Fibroblast of skin of left quadriceps (primary cell): ENCODE measurements at regions not wholly inside any gene's neighbourhood (a gene's known extent, or its start where the extent isn't known, plus 50 kb on each side); places are given as distances from the start of the nearest gene placed in this dataset.
"Not testable (repeated sequence)": the region's sequence is repeated elsewhere in the genome, so short reads cannot be mapped to it uniquely, and the experiment has no call there.

Experiments
- DNase-seq, 2 experiments: peaks; one replicate each; pipeline ENCODE4 v3.0.0-alpha.2; 2013; ENCODE audit warnings: low read depth in 2 of 2

DNA sequence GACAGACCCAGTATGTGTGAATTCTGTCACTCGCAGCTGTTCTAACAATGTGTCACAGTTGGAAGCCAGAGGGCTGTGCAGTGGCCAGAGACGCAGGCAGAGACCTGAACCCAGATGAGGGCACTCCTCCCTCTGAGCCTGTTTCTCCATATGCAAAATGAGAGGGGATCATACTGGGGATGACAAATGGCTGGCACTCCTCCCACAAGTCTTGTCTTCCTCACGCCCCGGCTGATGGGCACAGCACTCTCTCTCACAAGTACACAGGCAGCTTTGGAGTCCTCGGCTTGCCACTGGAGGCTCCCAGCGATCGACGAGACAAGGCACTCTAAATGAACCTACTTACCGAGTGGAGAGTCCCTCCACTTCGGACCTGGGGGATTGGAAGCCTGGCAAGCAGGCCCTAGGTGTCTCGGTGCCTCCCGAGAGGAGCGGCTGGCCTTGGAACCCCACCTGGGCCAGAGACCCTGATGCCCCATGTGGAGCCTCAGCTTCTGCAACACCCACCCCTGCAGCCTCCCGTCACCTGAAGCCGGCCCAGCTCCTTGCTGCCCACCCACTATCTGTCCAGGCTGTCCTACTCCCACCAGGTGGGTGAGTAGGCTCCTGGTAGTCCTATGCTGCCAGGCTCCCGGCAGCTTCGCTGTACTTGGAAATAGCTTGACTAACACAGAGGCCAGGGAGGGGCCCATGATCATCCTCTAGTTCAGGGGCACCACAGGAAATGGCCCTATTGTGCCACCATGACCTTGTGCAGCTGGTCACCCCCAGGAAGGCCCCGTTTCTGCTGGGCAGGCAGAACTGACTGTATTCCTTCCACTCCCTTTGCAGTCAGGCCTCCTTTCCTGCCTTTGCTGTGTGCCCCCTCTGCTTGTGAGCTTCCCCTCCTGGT, 65.0 kb upstream of the IQSEC1 start:
- DNase-seq: no peak

DNA sequence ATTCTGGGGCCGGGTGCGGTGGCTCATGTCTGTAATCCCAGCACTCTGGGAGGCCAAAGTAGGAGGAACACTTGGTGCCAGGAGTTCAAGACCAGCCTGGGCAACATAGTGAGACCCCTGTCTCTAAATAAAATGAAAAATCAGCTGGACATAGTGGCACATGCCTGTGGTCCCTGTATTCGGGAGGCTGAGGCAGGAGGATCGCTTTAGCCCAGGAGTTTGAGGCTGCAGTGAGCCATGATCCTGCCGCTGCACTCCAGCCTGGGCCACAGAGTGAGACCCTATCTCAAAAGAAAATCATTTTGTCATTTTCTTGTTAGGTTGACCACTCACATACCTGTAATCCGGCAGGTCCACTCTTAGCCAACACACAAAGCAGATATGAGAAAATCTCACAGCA, 63.6 kb upstream of the IQSEC1 start:
- DNase-seq: not testable (repeated sequence)

DNA sequence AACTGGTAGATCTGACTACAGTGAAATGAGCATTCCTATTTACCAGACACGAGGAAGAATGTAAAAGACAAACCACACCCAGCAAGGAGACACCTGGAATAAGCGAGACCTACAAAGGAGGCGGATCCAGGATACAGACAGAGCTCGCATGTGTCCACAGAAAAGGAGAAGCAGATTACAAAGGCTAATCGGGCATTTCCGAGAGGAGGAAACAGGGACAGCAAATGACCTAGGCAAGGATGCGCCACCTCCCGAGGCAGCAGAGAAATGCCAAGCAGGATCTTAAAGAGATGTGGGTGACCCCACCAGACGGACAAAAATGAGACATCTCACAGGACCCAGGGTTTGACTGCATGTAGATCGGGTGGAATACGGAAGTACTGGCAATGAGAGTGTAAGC, 63.2 kb upstream of the IQSEC1 start:
- DNase-seq: no peak

DNA sequence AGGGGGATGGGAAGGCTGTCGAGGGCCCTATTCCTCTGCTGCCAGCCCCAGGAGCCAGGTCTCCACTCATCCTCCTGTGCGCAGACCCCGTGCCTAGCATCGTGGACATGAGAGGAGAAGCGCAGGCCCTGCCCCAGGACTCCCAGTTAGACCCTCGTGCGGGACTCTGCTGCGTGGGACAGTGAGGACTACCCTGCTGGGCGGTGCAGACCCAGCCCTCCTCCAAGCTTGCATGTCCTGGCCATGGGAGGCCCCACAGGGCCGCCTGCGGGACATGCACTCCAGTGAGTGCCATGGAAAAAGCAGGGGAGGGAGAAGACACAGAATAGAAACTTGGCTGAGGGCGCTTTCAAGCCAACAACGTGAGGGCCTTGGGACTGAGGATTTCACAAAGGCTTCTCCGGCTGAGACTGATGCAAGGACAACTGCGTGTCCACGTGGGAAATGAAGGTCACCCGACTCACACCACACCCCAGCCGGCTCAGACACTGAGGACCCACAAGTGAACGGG, 62.6 kb upstream of the IQSEC1 start:
- no peak for DNase-seq

DNA sequence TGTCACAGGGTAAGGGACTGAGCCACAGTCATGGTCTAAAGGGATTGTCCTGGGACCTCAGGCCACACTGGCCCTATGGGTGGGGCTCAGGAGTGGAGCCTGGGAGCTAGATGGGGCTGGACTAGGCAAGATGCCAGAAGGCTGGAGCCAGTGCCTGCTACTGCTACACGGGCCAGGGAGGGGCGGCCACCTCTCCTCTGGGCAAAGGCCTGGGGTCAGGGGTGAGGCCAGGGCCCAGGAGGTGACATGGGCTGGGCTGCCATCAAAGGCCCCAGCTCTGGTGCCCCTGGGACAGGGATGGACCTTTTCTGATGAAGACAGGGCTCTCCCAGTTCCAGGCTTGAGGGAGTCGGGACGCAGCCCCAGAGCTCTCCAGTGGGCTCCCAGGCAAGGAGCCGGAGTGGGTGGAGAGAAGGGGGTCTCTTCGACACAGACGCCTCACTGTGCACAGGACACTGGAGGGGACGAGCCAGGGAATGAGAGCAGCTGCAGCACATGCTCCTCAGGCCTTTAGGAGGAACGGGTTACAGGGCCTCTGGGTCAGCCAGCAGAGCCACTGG, 62.1 kb upstream of the IQSEC1 start:
- DNase-seq: no peak

DNA sequence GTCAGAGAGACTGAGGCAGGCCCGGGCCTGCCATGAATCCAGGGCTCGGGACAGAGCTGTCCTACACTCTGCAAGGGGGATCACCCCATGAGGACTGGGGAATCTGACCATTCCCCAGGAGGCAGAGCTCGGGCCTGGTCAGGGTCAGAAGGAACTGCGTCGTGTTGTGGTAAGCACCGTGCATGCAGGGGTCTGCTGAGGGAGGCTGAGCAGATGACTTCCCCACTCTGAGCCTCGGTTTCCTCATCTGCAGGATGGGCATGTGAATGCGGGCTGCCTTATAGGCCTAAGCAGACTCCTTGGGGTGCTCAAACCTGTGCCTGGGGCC, 61.6 kb upstream of the IQSEC1 start:
- no peak for DNase-seq

DNA sequence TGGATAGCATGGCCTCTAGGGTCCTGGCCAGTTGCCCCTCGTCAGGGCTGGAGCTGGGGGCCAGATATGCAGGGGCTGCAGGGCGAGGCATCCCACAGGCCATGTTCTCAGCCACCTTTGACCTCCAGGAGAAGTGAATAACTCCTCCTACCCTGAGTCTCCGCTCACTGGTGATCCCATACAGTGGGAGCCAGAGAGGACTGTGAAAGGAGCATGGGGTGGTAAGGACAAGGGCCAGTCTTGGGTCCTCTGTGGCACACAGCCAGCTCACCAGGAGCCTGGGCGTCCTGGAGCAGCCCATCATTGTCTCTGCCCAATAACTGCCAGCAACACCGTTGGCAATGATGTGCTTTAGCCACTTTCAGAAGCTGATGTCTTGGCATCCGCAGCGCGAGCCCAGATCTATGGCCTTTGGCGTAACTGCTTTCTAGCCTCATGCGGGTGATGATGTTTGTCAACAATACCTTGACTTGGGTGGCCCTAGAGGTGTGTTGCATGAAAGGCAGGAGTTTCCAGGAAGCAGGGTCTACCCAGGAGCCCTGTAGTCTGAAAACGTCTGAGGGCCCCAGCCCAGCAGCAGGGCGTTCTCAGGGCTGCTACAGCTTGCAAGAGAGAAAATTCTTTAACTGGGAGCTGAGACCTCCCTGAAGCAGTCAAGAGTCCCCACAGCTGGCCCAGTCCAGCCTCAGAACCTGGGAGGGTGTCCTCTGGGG, 61.1 kb upstream of the IQSEC1 start:
- DNase-seq: no peak

DNA sequence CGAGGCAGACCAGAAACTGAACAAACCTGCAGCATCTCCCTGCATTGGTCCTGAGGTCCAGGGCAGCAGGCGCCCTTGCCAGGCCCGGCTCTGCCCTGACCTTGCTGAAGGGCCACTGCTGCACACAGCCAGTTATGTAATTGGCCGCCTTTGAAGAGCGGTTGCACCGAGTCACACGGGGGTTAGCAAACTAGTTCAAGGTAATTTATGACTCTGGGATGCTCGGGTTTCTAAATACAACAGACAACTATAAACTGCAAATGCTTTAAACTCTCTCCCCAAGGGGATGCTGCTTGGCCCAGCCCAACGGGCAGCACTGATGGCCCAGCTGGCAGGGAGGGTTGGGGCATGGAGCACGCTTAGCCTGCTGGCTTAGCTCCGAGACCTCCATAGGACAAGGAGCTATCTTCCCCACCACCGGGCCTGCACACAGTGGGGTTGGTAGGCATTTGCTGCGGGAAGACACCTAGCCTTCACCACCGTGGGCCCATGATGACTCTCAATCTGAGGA, 60.3 kb upstream of the IQSEC1 start:
- no peak for DNase-seq

DNA sequence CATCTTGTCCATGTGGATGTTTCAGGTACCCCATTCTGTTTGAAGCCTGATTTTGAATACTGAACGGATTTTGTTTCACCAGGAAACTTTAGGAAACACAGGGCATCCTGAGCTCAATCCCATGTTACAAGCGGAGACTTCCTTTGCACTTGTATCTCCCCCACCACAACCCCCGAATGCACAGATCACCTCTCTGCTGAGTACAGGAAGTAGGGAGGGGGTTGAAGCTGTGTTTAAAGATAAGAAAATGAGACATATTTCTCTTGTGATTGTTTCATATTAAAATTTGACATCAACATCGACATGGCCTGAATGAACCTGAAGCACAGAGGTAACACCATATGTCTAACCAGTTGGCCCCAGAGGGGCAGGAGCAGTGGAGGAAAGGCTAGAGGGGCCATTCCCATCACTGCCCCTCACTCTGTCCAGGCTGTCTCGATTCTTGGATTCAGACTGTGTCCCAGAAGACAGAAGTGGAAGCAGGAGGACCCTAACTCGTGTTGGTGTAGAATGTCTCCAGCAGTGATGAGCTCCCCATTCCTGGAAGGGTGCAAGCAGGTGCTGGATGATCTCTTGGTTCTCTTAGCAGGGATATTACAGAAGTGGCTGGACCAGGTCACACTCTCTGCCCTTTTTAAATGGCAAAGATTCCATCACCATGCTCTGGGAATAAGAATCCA, 59.6 kb upstream of the IQSEC1 start:
- no peak for DNase-seq

DNA sequence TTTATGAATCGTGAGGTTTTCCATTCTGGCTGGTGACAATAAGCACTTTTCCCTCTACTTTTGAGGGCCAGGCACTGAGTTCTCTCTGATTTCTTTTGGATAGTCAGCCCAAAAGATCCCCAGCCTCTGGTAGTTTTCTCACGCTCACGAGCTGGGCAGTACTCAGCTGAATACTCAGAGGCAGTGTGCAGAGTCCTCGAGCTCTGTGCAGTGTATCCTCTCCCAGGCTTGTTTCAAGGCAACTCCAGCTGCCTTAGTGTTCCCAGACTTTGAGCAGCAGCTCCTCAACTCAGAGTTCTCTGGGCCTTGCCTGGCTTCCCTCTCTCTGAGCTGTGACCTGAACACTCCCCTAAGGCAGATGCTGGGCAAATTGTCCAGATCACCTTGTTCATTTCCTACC, 59.1 kb upstream of the IQSEC1 start:
- no peak for DNase-seq

DNA sequence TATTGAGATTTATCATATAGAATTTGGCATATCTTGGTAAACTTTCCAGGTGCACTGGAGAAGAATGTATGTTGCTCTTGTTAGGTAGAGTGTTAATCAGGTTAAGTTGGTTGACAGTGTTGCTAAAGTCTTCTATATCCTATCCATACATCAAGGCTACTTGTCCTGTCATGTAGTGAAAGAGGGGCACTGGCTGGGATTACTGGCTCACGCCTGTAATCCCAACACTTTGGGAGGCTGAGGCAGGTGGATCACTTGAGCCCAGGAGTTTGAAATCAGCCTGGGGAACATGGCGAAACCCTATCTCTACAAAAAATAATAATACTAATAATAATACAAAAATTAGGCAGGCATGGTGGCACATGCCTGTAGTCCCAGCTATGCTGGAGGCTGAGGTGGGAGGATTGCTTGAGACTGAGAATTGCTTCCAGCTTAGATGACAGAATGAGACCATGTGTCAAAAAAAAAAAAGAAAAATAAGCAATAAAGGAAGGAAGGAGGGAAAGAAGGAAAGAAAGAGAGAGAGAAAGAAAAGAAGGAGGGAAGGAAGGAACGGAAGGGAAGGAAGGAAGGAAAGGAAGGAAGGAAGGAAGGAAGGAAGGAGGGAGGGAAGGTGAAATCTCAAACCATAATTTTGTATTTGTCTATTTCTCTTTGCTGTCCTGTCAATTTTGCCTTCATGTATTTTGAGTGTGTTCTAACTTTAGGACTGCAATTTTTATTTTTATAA, 57.4 kb upstream of the IQSEC1 start:
- DNase-seq: no peak

DNA sequence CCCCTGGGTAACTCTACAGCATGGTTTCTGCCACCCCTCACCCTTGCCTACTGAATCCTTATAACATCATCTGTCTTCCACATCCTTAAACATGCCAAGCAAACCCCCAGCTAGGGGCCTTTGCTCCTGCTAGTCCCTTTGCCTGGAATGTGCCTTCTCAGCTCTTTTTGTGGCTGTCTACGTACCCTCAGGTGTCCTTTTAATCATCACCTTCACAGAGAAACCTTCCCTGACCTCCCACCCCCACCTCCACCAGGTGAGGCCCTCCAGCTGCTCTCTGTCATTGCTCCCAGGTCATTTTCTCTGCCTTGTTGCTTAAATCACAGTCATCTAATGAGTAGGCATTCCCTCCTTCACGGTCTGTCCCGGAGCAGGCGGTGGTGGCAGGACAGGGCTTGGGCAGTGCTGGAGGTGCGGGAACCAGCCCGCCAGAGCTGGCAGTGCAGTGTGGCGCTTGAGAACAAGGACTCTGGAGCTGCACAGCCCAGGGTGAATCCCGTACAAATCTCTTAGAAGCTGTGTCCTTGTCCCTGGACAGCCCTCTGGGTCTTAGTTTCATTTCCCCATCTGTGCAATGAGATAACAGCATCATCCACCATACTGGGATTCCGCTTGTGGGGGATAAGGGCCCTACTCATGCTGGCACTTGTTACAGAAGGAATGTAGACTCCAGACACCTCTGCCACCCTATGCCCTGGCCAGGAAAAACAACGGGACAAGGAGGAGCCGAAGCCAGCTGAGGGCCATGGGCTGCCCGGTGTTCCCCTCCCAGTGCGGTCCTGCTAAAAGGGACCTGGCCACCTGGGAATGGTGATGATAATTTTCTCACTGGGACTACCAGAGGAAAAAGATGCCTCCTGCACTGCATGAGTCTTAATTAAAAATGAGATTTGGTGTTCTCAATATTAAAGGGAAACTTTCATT, 52.1 kb upstream of the IQSEC1 start:
- no peak for DNase-seq

DNA sequence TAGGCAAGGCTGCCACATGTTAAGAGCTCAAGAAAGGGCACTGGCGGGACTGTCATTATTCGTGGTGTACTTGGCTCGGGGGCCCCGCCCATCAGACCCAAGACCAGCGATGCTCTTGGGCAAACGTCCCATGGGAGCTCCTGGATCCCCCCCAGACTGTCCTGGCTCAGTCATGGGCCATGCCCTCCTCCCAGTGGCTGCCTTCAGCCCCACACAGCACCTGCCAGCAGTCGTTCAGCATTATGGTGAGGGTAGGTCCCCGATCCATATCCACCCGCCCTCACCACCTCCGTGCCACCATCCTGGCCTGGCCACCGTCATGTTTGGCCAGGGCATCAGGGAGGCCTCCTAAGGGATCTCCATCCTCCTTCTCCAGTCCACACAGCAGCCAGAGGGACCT, 51.4 kb upstream of the IQSEC1 start:
- no peak for DNase-seq

DNA sequence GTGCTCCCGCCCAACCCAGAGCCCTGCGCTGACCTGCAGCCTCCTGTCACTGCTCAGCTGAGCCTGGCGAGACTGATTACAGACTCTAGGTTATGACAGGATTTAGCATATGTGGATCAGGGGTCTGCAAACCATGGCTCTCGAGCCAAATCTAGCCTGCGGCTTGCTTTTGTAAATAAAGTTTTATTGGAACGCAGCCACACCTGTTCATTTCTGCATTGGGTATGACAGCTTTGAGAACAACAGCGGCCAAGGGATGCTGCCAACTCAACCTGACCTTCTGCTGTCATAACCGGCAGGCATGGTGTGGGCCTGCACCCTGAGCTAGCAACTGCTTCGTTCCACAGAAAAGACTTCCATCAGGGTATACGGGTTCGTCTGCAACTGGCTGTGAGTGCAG, 50.5 kb upstream of the IQSEC1 start:
- DNase-seq: no peak

DNA sequence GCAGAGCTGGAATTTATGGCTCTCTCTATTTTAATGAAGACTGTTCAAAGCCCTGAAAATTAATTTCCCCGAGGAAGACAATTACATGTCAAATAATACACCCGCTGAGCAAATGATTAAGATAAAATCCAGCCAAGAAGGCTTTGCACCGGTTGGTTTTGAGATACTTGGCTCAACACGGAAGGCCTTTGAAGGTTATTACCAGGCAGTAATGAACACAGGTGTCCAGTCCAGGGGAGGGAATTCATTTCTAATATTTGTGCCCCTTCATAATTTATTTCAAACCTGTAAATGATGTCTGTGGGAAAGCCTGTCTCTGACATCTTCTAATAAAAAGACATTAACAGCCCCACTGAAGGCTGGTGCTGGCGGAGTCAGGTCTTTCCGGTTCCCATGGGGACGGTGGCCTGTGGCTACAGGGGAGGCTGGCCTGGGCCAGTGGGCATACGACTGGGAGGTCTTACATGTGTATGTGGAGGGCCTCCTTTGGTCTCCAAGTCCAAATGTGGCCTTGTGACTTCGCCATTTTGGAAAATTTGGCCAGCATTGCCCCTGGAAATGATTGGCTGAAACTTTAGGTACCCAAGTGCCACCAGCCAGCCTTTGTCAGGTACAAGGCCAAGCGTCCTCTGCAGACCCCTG, 49.9 kb upstream of the IQSEC1 start:
- DNase-seq: no peak
